GM12875 (cell line): ENCODE measurements at regions not wholly inside any gene's neighbourhood (a gene's known extent, or its start where the extent isn't known, plus 50 kb on each side); places are given as distances from the start of the nearest gene placed in this dataset.

Experiments
- H3K4me3 ChIP-seq: one replicate; pipeline ENCODE4 v1.5.1; 2011; ENCODE audit warnings: low read depth, low read length, control low read depth
- TF ChIP-seq, protein P1 (sequence below): IDR thresholded peaks from 2 replicates; pipeline ENCODE4 v1.5.1; 2011; ENCODE audit warnings: low read depth, mild to moderate bottlenecking, control low read depth, inconsistent platforms, low read length, moderate library complexity, borderline replicate concordance; ENCODE audit not compliant: insufficient read depth

DNA sequence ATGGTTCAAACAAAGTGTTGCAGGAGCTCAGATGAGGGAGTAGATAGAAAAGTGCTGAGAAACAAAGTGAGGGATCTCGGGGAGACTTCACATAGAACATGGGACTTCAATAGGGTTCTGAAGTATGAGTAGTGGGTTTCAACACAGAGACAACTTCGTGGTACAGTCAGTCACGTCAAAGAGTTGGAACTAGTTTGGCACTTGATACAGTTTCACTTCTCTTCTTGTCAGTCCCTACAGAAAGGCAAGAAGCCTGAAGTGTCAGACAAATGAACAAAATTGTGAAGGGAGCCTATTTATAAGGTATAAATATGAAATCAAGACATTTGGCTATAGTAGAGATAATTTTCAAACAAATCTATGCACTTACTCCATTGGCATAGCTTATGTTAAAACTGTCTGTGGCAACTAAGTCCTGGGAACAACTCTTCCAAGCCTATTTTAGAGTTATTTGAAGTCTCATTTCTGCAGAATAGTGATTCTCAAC, 338.0 kb downstream of the TDRD15 start:
- TF ChIP-seq, protein P1, sequence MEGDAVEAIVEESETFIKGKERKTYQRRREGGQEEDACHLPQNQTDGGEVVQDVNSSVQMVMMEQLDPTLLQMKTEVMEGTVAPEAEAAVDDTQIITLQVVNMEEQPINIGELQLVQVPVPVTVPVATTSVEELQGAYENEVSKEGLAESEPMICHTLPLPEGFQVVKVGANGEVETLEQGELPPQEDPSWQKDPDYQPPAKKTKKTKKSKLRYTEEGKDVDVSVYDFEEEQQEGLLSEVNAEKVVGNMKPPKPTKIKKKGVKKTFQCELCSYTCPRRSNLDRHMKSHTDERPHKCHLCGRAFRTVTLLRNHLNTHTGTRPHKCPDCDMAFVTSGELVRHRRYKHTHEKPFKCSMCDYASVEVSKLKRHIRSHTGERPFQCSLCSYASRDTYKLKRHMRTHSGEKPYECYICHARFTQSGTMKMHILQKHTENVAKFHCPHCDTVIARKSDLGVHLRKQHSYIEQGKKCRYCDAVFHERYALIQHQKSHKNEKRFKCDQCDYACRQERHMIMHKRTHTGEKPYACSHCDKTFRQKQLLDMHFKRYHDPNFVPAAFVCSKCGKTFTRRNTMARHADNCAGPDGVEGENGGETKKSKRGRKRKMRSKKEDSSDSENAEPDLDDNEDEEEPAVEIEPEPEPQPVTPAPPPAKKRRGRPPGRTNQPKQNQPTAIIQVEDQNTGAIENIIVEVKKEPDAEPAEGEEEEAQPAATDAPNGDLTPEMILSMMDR: no peak
- H3K4me3 ChIP-seq: no peak overlapping the region

DNA sequence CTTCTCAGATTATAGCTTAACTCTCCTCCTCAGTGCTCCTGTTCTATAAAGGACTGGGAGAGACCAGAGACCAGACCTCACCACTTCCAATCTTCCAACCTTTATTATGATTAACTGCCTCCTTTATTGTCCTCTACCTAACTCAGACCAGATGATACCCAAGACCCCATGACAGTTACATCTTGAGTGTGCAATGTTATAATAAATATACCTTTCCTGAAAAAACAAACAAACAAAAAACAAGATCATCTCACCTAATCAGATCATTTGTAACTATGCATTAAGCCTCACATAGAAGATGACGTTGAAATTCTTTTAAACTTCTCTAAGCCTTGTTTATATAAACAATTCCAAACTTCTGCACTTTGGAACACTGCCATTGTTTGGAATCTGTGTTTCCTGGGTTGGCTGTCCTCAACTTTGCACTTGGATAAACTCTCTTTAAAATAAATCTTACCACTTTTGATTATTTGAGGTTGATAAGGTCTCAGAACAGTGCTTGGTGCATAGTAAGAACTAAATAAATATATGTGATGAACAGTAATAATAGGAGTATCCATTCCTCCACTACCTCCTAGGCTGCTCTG, 342.7 kb downstream of the TDRD15 start:
- H3K4me3 ChIP-seq: no peak overlapping the region
- TF ChIP-seq, protein P1: no peak

DNA sequence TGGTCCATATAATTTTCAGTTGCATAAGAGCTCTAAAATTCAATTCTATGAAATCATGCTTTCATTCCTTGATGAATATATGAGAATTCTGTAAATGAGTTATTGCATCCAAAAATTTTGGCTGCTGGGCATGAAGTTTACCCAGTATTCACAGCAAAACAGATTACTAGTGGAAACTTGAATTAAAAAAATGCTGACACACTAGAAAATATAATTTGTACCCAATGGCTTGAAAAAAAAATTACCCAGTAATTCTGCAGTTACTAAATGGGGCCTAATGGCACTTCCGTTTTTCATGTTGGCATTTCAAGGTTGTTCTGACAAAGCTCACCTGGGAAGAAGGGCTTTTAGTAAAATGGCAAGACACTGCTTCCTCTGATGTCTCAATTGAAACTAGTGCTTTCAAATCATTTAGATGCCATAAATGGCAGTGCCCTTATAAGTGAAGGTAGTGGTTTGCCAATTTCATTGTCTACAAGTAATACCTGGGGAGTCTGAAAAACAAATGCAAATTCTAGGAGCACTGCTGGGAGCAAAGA, 343.6 kb downstream of the TDRD15 start:
- no peak overlapping the region for H3K4me3 ChIP-seq
- TF ChIP-seq, protein P1: no peak

DNA sequence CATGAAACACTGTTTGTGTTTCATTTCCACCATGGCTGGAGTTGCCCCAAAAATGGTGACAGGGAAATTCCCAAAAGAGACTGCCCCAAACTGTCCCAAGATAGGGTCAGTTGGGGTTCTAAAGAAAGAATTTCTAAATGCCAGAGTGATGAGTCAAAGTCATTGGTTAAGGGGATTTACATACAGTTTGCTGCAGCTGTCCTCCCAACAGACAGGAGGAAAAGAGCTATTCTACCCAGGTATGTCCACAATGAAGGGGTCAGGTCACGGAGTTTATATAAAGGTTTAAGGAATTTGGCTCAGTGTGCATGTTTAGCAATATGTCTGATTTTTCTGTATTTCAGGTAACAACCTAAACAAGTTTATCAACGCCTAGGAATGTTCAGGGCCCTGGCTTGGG, 344.1 kb downstream of the TDRD15 start:
- TF ChIP-seq, protein P1: no peak
- H3K4me3 ChIP-seq: no peak overlapping the region

DNA sequence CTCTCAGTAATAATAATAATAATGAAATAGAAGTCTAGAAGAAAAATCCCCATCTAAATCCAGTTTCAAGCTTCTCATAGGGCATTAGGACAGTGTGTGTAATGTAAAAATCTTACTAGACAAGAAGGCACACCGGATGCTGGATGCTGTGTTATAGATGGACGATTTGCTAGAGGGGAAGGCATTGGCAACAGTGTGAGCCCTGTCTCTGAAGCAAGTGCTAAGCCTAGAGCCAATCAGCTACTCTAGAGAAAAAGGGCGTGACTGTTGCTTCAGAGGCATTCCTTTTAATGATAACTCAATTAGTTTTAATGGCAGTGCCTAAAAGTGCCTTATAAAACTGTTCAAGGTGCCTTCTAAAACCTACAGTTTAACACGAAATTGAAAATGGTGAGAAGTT, 344.9 kb downstream of the TDRD15 start:
- H3K4me3 ChIP-seq: no peak overlapping the region
- TF ChIP-seq, protein P1: no peak

DNA sequence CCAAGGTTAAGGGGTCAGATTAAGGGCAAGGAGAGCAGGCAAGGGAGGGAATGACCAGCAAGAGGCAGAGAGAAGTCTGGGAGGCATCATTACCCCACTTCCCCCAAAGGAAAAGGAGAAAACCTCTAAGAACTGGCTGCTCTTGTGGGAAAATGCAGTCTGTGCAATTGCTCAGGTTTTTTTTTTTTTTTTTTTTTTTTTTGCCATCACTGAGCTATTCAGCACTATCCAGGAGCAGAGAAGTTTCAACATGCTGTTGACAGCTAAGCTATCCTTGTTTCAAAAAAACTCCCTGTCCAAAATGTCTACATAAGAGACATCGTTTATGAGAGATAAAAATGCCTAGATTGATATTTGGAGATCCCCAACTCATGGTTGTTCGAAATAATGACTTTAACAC, 345.4 kb downstream of the TDRD15 start:
- no peak overlapping the region for H3K4me3 ChIP-seq

More for the DNA sequence above, 345.4 kb downstream of the TDRD15 start:
- TF ChIP-seq, protein P1: no peak
